AG08395 (cell line): ENCODE measurements at regions not wholly inside any gene's neighbourhood (a gene's known extent, or its start where the extent isn't known, plus 50 kb on each side); places are given as distances from the start of the nearest gene placed in this dataset.
"Not testable (repeated sequence)": the region's sequence is repeated elsewhere in the genome, so short reads cannot be mapped to it uniquely, and the experiment has no call there.

Source experiments
- DNase-seq: peaks from one replicate; pipeline ENCODE4 v3.0.0; 2012; ENCODE audit warnings: mixed read lengths, low spot score

- DNase-seq: no peak
These were observed 1550.9 kb downstream of the C4orf33 start for GRCh38 chr4:130646886-130647285.

DNA sequence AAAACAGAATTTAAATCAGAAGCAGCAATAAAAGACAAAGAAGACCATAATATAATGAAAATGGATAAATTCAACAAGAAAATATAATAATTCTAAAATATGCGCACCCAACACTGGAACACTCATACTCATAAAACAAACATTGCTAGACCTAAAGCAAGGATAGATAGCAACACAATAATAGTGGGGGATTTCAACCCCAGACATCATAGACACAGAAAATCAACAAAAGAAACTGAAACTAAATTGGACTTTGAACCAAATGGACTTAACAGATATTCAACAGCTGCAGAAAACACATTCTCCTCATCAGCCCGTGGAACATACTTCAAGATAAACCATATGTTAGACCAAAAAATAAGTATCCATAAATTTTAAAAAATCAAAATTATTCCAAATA, 1552.6 kb downstream of the C4orf33 start:
- DNase-seq: no peak

DNA sequence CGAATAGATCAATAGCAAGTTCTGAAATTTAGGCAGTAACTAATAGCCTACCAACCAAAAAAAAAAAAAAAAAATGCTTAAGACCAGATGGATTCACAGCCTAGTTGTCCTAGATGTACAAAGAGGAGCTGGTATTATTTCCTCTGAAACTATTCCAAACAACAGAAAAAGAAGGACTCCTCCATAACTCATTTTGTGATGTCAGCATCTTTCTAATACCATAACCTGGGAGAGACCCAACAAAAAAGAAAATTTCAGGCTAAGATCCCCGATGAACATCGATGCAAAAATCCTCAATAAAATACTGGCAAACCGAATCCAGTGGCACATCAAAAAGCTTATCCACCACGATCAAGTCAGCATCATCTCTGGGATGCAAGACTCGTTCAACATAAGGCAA, 1557.9 kb downstream of the C4orf33 start:
- DNase-seq: no peak

DNA sequence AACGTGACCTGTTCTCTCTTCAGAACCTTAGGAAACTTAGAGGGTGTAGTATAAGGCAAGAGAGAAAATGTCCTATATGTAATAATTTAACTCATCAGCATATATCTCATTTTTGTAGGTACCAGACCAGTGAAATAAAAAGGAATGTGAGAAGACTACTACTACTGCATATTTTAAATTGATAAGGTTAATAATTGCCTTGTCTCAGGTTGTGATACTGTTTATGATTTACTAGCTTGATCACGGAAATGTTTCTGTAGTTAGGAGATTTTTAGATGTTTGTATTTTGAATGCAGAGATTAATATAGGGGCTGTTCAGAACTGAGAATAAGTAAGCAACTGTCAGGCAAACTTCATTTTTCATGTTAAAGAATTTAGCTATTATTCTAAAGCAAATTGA, 1563.4 kb downstream of the C4orf33 start:
- DNase-seq: no peak

- DNase-seq: no peak
These were observed 1572.9 kb downstream of the C4orf33 start for GRCh38 chr4:130668859-130669258.

DNA sequence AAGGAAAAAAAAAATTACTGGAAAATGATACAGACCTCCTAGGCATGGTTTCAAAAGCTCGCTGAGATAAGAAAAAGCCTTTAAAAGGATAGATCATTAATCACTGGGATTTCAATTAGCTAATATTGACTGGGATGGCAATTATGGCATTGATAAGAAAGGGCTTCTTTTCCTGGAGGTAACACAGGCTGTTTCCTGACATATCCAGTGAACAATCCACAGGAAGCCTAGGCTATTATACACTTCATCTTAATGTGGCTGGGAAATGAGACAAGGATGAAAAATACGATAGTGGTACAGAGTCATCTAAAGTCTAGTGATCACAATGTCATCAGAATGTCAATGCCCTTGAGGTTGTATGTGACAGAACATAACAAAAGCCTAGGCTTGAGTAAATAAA, 1579.3 kb downstream of the C4orf33 start:
- no peak for DNase-seq

DNA sequence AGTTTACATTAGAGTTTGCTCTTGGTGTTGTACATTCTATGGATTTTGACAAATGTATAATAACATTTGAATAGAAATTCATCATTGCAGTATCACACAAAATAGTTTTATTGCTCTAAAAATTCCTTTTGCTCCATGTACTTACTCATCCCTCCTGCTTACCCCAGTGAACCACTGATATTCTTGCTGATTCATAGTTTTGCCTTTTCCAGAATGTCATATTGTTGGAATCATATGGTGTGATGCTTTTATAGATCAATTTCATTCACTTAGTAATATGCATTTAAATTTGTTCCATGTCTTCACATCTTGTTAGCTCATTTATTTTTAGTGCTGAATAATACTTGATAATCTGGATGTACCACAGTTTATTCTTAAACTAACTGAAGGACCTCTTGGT, 1593.2 kb downstream of the C4orf33 start:
- no peak for DNase-seq

DNA sequence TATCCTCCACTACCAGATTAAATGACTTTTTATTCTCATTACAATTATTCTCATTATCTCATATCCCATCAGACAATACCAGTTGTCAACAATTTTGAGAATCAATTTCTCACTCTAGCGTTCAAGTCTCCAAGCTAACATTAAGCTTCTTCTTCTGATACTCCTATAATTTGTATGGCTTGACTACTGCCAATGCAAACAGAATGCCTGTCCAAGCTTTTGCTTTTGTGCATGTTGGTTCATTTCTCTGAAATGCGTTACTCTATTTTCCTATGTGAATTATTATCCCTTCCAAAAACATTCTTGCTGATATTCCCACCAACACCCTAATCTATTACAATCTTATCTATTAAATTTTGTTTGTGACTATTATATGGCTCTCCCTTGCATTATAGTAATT, 1602.3 kb downstream of the C4orf33 start:
- DNase-seq: no peak

GRCh38 chr4:130699004-130699403, 1603.1 kb downstream of the C4orf33 start:
- no peak for DNase-seq

GRCh38 chr4:130703211-130703935, 1607.4 kb downstream of the C4orf33 start:
- no peak for DNase-seq

DNA sequence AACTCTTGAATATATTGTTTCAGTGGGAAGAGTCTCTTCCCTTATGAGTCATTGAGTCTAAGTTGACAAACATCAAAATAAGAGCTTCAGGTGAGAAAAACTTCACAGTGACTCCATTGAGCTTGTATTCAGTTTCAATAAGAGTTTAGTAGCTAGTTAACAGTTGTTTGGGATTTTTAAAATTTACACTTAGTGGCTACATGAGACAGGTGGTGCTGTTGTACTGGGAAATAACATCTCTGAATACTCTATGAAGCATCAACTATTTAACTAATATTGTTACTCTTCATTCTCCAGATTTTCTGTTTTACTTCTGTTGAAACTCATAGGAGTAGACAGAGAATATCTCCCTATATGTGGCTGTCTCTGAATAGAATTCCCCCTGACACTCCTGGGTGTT, 1609.1 kb downstream of the C4orf33 start:
- DNase-seq: no peak

DNA sequence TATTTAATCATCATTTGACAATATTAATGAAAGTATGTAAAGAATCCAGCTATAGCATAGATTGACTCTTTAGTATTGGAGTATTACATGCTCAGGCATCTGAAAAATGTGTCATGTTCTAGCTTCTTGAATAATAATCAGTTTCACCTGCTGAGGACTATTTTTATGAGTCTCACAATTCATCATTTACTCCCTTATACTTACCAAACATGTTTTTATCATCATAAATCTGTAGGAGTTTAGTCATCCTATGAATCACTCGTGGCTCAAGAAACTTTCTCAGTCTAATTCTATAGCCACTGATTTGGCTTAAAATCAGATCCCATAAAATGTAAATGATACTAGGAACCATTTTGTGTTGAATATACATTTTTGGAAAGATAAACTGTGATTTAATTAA, 1616.1 kb downstream of the C4orf33 start:
- DNase-seq: no peak

DNA sequence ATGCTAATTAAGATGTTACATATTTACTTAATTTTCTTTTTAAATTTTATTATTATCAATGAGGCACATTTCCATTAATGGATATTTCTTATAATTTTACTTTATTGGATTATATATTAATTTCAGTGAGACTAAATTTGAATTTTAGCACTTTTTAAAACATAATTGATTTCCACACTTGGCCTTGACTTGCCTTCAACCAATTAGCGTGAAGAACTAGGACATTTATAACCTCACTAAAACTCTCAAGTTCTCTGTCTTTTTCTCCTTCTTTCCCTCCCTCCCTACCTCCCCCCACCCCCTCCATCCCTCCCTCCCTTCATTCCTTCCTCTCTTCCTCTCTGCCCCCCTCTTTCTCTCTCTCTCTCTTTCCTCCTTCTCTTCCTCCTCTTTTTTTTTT, 1618.1 kb downstream of the C4orf33 start:
- no peak for DNase-seq

- no peak for DNase-seq
These were observed 1626.4 kb downstream of the C4orf33 start for GRCh38 chr4:130722361-130722760.

GRCh38 chr4:130736436-130737185, 1640.7 kb downstream of the C4orf33 start:
- no peak for DNase-seq

- no peak for DNase-seq
These were observed 1642.3 kb downstream of the C4orf33 start for GRCh38 chr4:130738233-130738632.

- no peak for DNase-seq
These were observed 1651.9 kb downstream of the C4orf33 start for GRCh38 chr4:130747842-130748241.

DNA sequence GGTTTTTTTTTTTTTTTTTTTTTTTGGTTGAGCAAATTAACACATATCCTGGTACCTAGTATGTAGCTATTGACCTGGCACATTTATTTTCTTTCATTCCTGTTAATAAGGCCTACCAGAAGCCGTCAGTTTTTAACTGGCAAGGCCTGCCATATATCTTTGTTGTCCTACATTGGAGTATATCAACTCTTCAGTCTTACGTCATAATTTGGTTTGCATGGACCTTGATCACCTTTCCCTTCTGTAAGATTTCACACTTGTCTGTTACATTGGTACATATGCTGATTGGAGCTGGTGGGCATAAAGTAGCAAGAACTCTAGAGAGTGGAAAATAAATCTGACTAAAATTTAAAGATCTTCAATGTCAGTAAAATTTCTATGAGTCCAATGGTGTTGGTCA, 1658.0 kb downstream of the C4orf33 start:
- DNase-seq: no peak

GRCh38 chr4:130760246-130760645, 1664.3 kb downstream of the C4orf33 start:
- no peak for DNase-seq

- not testable (repeated sequence) for DNase-seq
These were observed 1671.4 kb downstream of the C4orf33 start for GRCh38 chr4:130767384-130767783.

DNA sequence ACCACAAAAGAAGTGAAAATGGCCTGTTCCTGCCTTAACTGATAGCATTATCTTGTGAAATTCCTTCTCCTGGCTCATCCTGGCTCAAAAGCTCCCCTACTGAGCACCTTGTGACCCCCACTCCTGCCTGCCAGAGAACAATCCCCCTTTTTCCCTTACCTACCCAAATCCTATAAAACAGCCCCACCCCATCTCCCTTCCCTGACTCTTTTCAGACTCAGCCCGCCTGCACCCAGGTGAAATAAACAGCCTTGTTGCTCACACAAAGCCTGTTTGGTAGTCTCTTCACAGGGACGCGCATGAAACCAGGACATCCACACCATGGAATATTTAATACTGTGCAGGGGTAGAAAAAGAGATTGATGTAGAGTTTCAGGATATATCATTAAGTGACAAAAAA, 1677.0 kb downstream of the C4orf33 start:
- DNase-seq: not testable (repeated sequence)

DNA sequence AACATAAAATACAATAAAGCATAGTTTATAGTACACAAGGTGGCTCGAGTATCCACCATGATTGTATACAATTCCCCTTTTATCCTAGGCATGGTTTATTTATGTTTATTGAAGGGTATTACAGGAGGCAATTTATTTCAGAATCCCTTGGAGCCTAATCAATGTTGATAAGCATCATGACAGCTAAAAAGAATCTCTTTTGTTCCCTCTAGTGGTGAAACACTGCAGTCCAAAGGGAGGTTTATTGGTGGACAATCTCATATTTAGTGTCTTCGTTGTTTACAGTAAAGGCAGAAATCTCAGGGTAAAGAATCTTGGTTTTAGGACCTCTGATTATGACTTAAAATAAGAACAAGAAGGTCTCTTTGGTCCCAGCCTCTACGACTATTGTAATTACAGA, 1712.5 kb downstream of the C4orf33 start:
- DNase-seq: no peak

DNA sequence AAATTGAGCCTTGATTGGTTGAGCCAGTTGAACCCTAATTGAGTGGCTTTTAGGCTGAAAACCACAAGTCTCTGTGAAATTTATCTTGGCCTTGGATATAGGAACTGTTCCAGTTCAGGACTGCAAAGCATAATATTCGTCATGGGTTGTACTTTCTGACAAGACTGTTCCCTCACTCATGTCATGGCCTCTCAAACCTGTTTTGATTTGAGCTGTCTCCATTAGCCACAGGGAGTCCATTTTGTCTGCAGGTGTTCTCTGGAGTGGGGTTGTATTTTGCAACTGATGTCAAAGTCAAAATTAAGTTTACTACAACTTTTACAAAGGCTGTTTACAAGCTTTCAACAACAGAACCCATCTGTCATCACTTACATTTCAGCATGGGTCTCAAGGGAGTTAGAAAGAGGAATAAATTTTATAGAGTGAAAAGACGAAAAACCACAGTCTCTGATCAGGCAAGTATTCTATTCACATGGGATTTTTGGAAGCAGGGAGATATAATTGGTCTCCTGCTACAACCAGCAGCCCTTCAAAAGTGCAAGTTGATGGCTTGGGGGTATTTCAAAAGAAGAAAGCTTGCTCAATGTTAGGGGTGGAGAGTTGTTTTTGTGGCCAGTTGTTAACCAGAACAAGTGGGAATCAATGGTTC, 1716.3 kb downstream of the C4orf33 start:
- no peak for DNase-seq
